Non-pigmented ciliary epithelial cell (primary cell): ENCODE measurements at regions not wholly inside any gene's neighbourhood (a gene's known extent, or its start where the extent isn't known, plus 50 kb on each side); places are given as distances from the start of the nearest gene placed in this dataset.
"Not testable (repeated sequence)": the region's sequence is repeated elsewhere in the genome, so short reads cannot be mapped to it uniquely, and the experiment has no call there.

Source experiments
- DNase-seq: peaks from one replicate; pipeline ENCODE4 v3.0.0-alpha.2; 2010; ENCODE audit warnings: low read depth

- DNase-seq: no peak
Observed at GRCh38 chr14:46147452-46147851, 504.1 kb downstream of the RPL10L start.

- no peak for DNase-seq
Observed at GRCh38 chr14:46147024-46147423, 504.6 kb downstream of the RPL10L start.

GRCh38 chr14:46140445-46140844 lies 511.1 kb downstream of the RPL10L start:
- DNase-seq: no peak

- DNase-seq: no peak
Observed at GRCh38 chr14:46139649-46140048, 511.9 kb downstream of the RPL10L start.

- no peak for DNase-seq
Observed at GRCh38 chr14:46137786-46138185, 513.8 kb downstream of the RPL10L start.

GRCh38 chr14:46136456-46136855 lies 515.1 kb downstream of the RPL10L start:
- DNase-seq: no peak

GRCh38 chr14:46108228-46108627 lies 543.4 kb downstream of the RPL10L start:
- no peak for DNase-seq

- not testable (repeated sequence) for DNase-seq
Observed at GRCh38 chr14:46100901-46101300, 550.7 kb downstream of the RPL10L start.

GRCh38 chr14:46091819-46092218 lies 559.8 kb downstream of the RPL10L start:
- DNase-seq: no peak

GRCh38 chr14:46087604-46088003 lies 564.0 kb downstream of the RPL10L start:
- no peak for DNase-seq

GRCh38 chr14:46074061-46074460 lies 577.5 kb downstream of the RPL10L start:
- DNase-seq: no peak

GRCh38 chr14:46063872-46064271 lies 587.7 kb downstream of the RPL10L start:
- no peak for DNase-seq

GRCh38 chr14:46058964-46059563 lies 592.5 kb downstream of the RPL10L start:
- DNase-seq: no peak

- no peak for DNase-seq
Observed at GRCh38 chr14:46057799-46058198, 593.8 kb downstream of the RPL10L start.

GRCh38 chr14:46054526-46054925 lies 597.1 kb downstream of the RPL10L start:
- DNase-seq: peak; percentile 56

- no peak for DNase-seq
Observed at GRCh38 chr14:46053221-46053620, 598.4 kb downstream of the RPL10L start.

GRCh38 chr14:46051796-46052195 lies 599.8 kb downstream of the RPL10L start:
- no peak for DNase-seq

GRCh38 chr14:46048127-46048526 lies 603.5 kb downstream of the RPL10L start:
- no peak for DNase-seq

GRCh38 chr14:46036099-46036498 lies 615.5 kb downstream of the RPL10L start:
- DNase-seq: no peak

GRCh38 chr14:46034305-46034704 lies 617.3 kb downstream of the RPL10L start:
- DNase-seq: no peak

- no peak for DNase-seq
Observed at GRCh38 chr14:46018846-46019420, 632.6 kb downstream of the RPL10L start.

GRCh38 chr14:46008348-46008747 lies 643.2 kb downstream of the RPL10L start:
- DNase-seq: no peak

GRCh38 chr14:45998554-45998953 lies 653.0 kb downstream of the RPL10L start:
- no peak for DNase-seq

GRCh38 chr14:45990252-45990651 lies 661.3 kb downstream of the RPL10L start:
- no peak for DNase-seq
